GM12875 (cell line): ENCODE measurements at regions not wholly inside any gene's neighbourhood (a gene's known extent, or its start where the extent isn't known, plus 50 kb on each side); places are given as distances from the start of the nearest gene placed in this dataset.

ENCODE experiments used
- H3K4me3 ChIP-seq: one replicate; pipeline ENCODE4 v1.5.1; 2011; ENCODE audit warnings: low read depth, low read length, control low read depth
- CTCF ChIP-seq: IDR thresholded peaks from 2 replicates; pipeline ENCODE4 v1.5.1; 2011; ENCODE audit warnings: low read depth, mild to moderate bottlenecking, control low read depth, inconsistent platforms, low read length, moderate library complexity, borderline replicate concordance; ENCODE audit not compliant: insufficient read depth

- H3K4me3 ChIP-seq: no peak overlapping the region
- TF ChIP-seq CTCF: no peak
Measured at GRCh38 chr7:144982133-144982532, 146.3 kb upstream of the TPK1 start.

- no peak for TF ChIP-seq CTCF
- no peak overlapping the region for H3K4me3 ChIP-seq
Measured at GRCh38 chr7:144975882-144976281, 140.0 kb upstream of the TPK1 start.

- H3K4me3 ChIP-seq: no peak overlapping the region
- TF ChIP-seq CTCF: no peak
Measured at GRCh38 chr7:144969787-144970186, 133.9 kb upstream of the TPK1 start.

GRCh38 chr7:144960763-144961162 lies 124.9 kb upstream of the TPK1 start:
- TF ChIP-seq CTCF: no peak
- H3K4me3 ChIP-seq: no peak overlapping the region

GRCh38 chr7:144957998-144958397 lies 122.1 kb upstream of the TPK1 start:
- H3K4me3 ChIP-seq: no peak overlapping the region
- no peak for TF ChIP-seq CTCF

GRCh38 chr7:144955422-144955821 lies 119.6 kb upstream of the TPK1 start:
- TF ChIP-seq CTCF: no peak
- no peak overlapping the region for H3K4me3 ChIP-seq

GRCh38 chr7:144941127-144941526 lies 105.3 kb upstream of the TPK1 start:
- no peak overlapping the region for H3K4me3 ChIP-seq
- TF ChIP-seq CTCF: no peak
